Adipocyte (in vitro differentiated cells): ENCODE measurements at regions not wholly inside any gene's neighbourhood (a gene's known extent, or its start where the extent isn't known, plus 50 kb on each side); places are given as distances from the start of the nearest gene placed in this dataset.

Experiments
- DNase-seq: peaks from one replicate; pipeline ENCODE4 v3.0.0-alpha.2; 2015; ENCODE audit warnings: low read depth
- H3K27me3 ChIP-seq: replicated peaks from 2 replicates; pipeline ENCODE4 v1.7.0; 2013; ENCODE audit warnings: mild to moderate bottlenecking, low read length, moderate library complexity; ENCODE audit not compliant: control insufficient read depth, insufficient read depth
- H3K36me3 ChIP-seq: 2 replicates; pipeline ENCODE4 v1.7.0; 2013; ENCODE audit warnings: low read length, mild to moderate bottlenecking, moderate library complexity; ENCODE audit not compliant: control insufficient read depth, insufficient read depth, severe bottlenecking
- H3K4me1 ChIP-seq: 2 replicates; pipeline ENCODE4 v1.7.0; 2013; ENCODE audit warnings: mild to moderate bottlenecking, low read length, moderate library complexity; ENCODE audit not compliant: control insufficient read depth, insufficient read depth
- H3K4me3 ChIP-seq: 2 replicates; pipeline ENCODE4 v1.7.0; 2013; ENCODE audit warnings: mild to moderate bottlenecking, low read length, moderate library complexity
- H3K9ac ChIP-seq: 2 replicates; pipeline ENCODE4 v1.7.0; 2013; ENCODE audit warnings: mild to moderate bottlenecking, low read length, moderate library complexity
- H3K9me3 ChIP-seq: 2 replicates; pipeline ENCODE4 v1.7.0; 2013; ENCODE audit warnings: mild to moderate bottlenecking, low read length, moderate library complexity; ENCODE audit not compliant: control insufficient read depth

DNA sequence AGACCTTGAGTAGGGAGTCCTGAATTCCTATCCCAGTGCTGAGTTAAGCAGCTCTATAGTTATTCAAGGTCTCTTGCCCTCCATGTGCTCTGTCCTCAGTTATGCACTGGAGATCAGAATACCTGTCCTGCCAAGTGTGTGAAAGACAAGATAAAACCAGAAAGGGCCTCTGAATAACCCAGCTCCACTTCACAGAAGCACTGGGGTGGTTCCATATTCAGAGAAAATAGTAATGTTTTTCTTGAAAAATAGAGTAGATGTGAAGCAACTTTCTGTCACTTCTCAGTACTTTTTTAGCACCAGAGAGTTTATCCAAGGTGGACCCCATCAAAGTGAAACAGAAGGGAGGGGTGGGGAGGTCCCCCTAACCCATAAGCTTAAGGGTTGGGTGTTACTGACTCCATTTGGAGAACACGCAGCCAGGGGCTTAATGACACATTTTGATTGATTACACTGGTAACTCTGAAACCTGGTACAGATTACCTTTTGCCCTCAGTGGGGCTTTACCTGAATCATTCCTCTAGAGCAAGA, 509.8 kb upstream of the JARID2 start:
- Histone ChIP-seq H3K4me1 (peaks cover 36% of the 10 kb centered on the region), H3K9ac (no peak overlapping the region), H3K9me3 (no peaks in the 10 kb centered on the region), H3K27me3 (no peaks in the 10 kb centered on the region), H3K4me3 (no peak overlapping the region), H3K36me3 (no peaks in the 10 kb centered on the region)
- DNase-seq, result no peak

DNA sequence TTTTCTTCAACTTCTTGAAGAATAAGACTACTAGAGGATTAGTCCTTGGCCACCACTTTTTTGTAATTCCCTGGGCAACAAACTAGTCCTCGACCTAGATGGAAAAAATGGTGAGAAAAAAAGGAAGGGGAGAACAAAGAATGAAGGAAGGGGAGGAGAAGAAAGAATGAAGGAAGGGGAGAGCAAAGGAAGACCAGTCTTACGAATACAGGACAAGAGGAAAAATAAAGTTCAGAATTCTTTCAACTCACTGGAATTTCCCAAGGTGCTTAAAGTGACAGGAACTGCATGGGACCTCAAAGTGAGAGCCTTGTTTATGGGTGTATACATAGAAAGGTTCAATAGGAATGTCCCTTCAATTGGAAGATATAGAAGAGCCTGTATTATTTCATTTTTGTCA, 509.3 kb upstream of the JARID2 start:
- H3K4me3 ChIP-seq, result no peak overlapping the region
- no peak for DNase-seq
- no peaks in the 10 kb centered on the region for H3K27me3 ChIP-seq
- no peaks in the 10 kb centered on the region for H3K9me3 ChIP-seq
- H3K9ac ChIP-seq, result no peak overlapping the region
- H3K4me1 ChIP-seq, result peaks cover 32% of the 10 kb centered on the region
- H3K36me3 ChIP-seq, result no peaks in the 10 kb centered on the region

DNA sequence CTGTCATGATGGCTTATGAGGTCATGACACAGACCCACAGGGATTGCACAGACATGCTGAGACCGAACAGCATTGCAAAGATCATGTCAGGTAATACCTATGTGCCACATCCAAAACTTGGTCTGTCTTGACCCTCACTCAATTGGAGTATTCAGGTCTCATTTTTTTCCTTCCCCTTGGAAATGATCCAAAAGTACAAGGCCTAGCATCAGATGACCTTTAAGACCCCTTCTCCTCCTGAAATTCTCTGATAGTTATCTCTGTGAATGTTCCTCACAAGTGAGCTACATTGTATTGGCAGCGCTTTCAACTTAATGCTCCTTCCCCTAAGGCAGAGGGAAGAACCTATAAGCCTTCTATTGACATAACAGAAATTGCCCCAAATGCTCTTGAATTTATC, 507.4 kb upstream of the JARID2 start:
- no peak for DNase-seq
- Histone ChIP-seq H3K36me3 (no peaks in the 10 kb centered on the region), H3K4me1 (peaks cover 30% of the 10 kb centered on the region), H3K9me3 (no peaks in the 10 kb centered on the region), H3K27me3 (no peaks in the 10 kb centered on the region), H3K4me3 (no peak overlapping the region), H3K9ac (no peak overlapping the region)

DNA sequence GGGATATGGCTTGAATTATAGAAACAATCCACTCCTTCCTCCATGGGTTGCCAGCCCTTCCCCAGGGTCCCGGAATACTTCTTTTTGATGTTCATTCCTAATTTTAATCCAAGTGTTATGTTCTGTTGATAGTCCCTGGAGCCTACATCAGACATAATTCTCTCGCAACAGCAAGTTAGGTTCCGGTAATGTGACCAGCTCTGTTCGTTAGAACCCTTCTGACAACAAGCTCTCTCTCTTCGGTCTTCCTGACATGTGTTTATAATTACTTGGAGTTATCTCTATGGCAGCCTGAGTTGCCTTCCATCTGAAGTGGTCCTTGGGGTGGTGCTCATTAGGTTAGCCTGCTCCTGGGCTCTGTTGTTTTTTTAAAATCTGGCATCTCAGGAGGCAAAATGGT, 506.9 kb upstream of the JARID2 start:
- H3K9me3 ChIP-seq, result no peaks in the 10 kb centered on the region
- H3K4me1 ChIP-seq, result peaks cover 31% of the 10 kb centered on the region

DNA sequence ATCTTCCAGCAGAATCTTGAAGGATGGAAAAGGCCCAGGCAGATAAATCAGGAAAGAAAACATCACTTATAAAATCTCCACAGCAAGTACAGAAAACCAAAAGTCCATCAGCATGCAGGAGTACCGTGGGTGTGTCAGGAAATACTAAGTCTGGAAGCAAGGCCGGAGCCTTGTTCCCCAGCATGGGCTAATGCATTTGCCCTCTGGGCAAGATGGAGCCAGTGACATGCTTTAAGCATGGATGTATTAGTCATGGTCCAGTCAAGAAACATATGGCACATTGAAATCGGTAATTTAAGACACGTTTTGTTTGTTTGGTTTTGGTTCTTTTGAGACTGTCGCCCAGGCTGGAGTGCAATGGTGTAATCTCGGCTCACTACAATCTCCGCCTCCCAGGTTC, 506.0 kb upstream of the JARID2 start:
- DNase-seq, result no peak
- Histone ChIP-seq H3K9ac (no peak overlapping the region), H3K27me3 (no peaks in the 10 kb centered on the region), H3K4me1 (peaks cover 26% of the 10 kb centered on the region), H3K9me3 (no peaks in the 10 kb centered on the region), H3K36me3 (no peaks in the 10 kb centered on the region), H3K4me3 (no peak overlapping the region)

More for the DNA sequence above, 506.9 kb upstream of the JARID2 start:
- no peak for DNase-seq
- no peaks in the 10 kb centered on the region for H3K36me3 ChIP-seq
- no peaks in the 10 kb centered on the region for H3K27me3 ChIP-seq
- no peak overlapping the region for H3K9ac ChIP-seq
- H3K4me3 ChIP-seq, result no peak overlapping the region

DNA sequence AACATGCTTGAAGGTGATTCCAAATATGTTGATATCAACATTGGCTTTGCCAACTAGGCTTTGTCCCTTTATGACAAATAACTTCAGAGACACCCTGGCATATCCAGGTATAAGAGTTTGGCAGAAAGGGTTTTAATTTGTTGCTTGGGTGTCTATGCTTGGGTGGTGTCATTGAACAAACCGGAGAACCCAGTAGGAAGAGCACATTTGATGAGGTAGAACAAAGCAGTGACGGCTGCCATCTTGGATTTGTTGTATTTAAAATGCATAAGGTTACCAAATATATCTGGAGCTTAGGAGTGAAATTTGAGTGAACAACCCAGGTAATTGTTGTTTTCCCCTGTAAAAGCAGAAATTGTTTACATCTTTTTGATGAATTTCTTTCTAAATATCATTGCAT, 503.7 kb upstream of the JARID2 start:
- no peak for DNase-seq
- Histone ChIP-seq H3K4me1 (peaks cover 21% of the 10 kb centered on the region), H3K9me3 (no peaks in the 10 kb centered on the region), H3K36me3 (no peaks in the 10 kb centered on the region), H3K9ac (no peak overlapping the region), H3K27me3 (no peaks in the 10 kb centered on the region), H3K4me3 (no peak overlapping the region)

DNA sequence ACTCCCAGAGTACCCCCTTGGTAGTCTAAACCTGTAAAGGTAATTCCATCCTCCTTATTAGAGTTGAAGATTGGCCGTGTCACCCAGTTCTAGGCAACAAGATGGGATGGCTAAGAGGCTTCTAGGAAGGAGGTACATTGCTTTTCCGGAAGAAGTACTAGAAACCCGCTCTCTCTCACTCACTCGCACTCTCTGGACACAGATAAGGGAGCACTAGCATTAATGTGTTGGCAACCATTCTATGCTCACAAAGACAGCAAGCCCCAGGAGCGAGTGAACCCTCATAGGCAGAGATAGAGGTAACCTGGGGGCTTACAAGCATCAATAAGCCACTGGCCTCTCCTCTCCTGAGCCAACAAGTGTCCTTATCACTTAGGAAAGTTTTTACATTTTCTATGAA, 503.2 kb upstream of the JARID2 start:
- Histone ChIP-seq H3K9me3 (no peaks in the 10 kb centered on the region), H3K36me3 (no peaks in the 10 kb centered on the region), H3K9ac (peak overlapping the region; percentile 78), H3K27me3 (no peaks in the 10 kb centered on the region), H3K4me1 (peaks cover 21% of the 10 kb centered on the region), H3K4me3 (peak overlapping the region; percentile 50)
- DNase-seq, result no peak

DNA sequence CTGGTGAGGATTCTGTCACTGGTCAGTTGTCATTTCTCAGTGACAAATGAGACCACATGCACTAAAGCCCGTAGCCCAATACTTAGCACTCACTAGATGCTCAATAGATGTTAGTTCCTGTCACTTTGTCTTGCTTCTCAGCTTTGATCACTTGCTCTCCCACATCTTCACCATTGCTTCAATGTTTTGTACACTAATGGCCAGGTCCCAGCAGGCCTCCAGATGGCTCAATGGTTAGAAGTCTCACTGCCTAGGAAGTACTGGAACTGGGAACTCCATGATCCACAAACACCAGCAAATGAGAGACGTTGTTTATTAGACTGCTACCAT, 502.8 kb upstream of the JARID2 start:
- peak overlapping the region; percentile 50 for H3K4me3 ChIP-seq
- H3K27me3 ChIP-seq, result no peaks in the 10 kb centered on the region
- peaks cover 21% of the 10 kb centered on the region for H3K4me1 ChIP-seq
- no peaks in the 10 kb centered on the region for H3K36me3 ChIP-seq
- DNase-seq, result no peak
- H3K9ac ChIP-seq, result peak overlapping the region; percentile 78
- no peaks in the 10 kb centered on the region for H3K9me3 ChIP-seq

DNA sequence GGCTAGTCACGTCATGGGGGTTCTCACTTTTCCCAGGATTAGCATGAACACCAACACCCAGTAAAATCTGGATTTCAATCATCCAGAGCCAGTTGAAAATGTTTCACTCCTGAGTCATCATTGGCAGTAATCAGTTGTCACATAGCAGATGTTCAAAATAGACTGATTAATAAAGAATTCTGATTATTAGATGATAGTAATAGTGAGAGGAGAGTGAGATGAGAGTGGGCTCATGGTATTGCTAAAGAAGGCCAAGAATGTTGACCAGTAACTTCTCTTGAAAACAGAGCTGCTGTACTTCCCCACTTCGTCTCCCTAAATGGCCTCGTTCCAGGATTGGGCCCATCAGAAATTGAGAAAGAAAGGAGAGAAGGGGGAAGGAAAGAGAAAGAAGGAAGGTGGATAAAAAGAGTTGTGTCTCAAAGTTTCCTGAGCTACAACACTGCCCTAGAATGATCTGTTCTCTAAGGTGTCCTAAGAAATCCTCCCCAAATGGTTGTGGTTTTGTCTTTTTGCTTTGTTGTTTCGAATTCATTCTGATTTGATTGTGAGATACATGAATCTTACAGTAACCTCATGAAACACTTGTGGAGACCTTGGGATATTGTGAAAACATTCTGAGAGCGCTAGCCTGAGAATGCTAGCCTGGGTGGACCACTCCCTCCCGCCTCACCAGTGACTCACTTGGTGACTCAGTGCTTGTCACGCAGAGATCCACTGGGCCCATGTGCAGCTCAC, 502.2 kb upstream of the JARID2 start:
- peak; percentile 97 for DNase-seq
- Histone ChIP-seq H3K9me3 (no peaks in the 10 kb centered on the region), H3K36me3 (no peaks in the 10 kb centered on the region), H3K9ac (peak overlapping the region; percentile 78), H3K4me1 (peaks cover 21% of the 10 kb centered on the region), H3K4me3 (peak overlapping the region; percentile 50), H3K27me3 (no peaks in the 10 kb centered on the region)

DNA sequence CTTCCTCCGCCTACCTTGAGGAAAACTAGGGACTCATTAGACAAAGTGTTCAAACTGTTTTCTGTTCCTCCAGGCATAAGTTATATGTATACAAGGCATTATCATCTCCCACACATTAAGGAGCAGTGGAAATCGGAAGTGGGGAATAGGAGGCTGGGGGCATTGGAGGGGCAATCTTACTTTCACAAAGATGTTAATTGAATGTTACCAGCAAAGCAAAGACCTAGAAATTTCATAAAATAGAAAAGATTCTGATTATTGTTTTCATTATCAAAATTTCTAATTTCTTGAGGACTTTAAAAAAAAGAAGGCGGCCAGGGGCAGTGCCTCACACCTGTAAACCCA, 501.7 kb upstream of the JARID2 start:
- Histone ChIP-seq H3K36me3 (no peaks in the 10 kb centered on the region), H3K4me3 (no peak overlapping the region), H3K4me1 (peaks cover 21% of the 10 kb centered on the region), H3K9ac (no peak overlapping the region), H3K27me3 (no peaks in the 10 kb centered on the region), H3K9me3 (no peaks in the 10 kb centered on the region)
- no peak for DNase-seq

DNA sequence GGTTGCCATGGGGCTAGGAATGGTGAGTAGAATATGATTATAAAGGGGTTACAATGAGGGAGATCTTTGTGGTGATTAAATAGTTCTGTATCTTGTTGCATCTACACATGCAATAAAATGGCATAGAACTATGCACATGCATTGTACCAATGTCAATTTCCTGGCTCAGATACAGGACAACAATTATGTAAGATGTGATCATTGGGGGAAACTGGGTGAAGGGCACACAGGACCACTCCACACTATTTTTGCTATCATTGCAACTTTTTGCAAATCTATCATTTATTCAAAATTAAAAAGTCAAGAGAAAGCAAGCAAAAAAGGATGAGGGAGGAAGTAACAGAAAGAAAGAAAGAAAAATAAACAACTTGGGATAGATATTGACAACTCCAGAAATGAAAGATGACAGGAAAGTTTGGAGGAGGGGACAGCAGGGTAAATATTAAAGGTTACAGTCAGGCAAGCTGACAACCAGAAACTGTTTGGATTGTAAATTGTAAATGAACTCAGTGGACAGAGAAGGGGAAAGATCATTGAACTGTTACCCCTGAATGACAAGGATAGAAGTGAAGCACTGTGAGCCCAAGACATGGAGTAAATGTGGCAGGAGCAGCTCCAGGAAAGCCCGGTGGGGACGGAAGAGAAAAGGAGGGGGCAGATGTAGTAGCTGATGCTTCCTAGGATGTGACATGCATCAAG, 499.6 kb upstream of the JARID2 start:
- Histone ChIP-seq H3K4me3 (no peak overlapping the region), H3K9me3 (no peaks in the 10 kb centered on the region), H3K4me1 (peaks cover 21% of the 10 kb centered on the region), H3K9ac (no peak overlapping the region), H3K27me3 (no peaks in the 10 kb centered on the region), H3K36me3 (no peaks in the 10 kb centered on the region)
- no peak for DNase-seq
